Right renal cortex interstitium (tissue), 3 donors: ENCODE measurements at regions not wholly inside any gene's neighbourhood (a gene's known extent, or its start where the extent isn't known, plus 50 kb on each side); places are given as distances from the start of the nearest gene placed in this dataset.

Source experiments
- DNase-seq, 3 donors: peaks; one replicate each; pipeline ENCODE4 v3.0.0-alpha.2; 2013; ENCODE audit warnings: low read depth in 3 of 3, low spot score in 2 of 3

DNA sequence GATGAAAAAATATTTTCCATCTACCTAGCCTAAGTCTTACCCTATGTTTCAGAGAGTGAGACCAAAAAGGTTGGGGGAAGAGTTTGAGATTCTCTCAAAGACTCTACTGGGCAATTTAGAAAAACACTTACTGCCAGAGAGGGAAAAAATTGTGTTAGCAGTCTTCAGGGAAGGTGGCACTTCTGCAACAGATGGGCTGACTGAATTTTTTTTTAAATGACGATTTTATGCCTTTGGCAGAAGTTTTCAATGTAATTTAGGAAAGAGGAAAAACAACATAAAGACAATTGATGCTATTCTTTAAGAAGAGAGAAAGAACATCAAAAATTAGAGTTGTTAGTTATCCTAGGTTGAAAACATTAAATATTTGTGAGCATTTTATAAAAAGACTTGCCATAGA is 1894.5 kb upstream of the PIK3C3 start:
- no peak for DNase-seq

GRCh38 chr18:40058811-40059570 is 1896.0 kb upstream of the PIK3C3 start:
- no peak for DNase-seq

DNA sequence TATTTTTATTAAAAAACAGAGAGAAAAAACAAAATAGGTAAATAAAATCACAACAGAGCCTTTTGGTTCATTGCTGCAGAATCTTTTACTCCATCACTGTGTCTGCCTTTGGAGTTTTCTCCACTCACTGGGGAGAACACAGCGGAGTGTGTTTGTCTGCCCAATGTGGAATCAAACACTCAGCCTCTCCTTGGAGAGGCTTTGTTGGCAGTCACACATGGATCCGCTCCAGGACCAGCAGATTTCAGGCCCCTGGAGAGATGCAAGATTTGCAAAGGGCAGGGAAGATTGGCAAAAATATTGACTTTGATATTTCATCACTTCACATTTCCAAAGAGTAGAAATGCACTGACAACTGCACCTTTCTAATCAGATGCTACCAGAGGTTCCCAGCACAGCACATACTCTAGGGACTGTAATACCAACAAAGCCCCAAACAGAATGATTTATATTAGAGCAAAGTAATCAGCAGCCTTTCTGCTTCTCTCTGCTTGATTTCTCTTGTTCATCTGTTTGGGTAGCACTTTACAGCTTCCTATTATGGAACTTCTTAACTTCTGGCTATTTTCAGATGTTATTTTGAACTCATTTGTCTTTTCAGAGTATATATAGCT is 1898.8 kb upstream of the PIK3C3 start:
- DNase-seq: no peak

DNA sequence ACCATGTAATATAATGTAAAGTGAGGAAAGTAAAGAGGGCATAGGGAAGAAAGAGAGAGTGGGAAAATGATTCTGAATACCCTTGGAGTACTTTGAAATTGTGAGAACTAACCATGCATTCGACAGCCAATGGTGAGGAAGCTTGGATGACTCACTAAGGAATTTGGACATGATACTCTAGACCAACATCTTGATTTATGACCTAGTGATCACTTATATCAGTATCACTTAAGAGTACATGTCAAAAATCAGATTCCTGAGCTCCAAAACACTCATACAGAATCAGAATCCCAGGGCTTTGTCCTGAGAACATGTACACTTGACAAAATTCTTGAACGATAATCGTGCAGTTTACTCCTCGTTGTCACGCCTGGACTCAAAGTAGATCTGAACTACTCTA is 1899.8 kb upstream of the PIK3C3 start:
- DNase-seq: no peak

DNA sequence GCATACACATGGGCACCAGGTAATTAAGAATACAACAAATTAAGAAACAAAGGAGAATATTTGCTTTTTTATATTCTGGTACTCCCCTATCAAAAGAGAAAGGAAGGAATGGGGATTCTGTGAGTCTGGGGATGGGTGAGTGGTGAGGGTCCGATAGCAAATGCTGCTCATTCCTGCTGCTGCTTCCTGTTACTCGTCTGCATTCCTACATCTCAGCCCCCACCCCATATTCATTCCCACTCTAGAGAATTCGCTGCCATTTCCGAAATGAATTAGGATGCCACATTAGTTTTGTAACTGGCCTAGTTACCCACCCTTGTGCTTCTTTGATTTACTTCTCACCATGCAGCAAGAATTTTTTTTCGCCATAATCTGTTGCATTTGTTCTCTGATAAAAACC is 1905.3 kb upstream of the PIK3C3 start:
- no peak for DNase-seq

DNA sequence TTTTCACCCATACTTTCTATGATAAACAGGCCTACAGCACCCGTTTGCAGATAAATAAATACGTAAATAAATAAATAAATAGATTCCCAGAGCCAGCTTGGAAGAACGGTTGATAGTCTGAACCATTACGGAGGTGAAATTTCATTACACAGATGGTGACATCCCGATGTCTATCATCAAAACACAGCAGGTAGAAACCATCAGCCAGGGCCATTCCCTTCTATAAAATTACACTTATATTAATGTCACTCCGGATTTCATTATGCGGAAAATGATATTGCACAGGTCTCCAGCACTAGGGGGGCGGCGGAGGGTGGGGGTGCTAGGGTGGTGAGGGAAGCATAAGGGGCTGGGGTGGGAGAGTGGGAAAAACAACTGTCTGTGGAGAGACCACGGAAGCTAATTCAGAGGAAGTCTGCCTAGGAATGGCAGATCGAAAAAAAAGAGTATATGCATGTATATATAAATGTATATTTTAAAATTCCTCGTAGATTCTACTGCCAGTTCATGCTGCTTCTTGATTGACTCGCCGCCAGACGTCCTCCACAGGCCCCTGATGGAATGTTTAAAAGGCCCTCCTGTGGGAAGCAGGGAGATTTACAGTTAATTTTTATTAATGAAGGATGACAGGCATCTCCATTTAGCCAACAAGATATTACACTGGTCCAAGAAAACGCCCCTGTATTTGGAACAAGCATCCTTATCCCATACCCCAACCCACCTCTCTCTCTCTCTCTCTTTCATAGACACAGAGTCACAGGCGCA is 1906.0 kb upstream of the PIK3C3 start:
- no peak for DNase-seq

DNA sequence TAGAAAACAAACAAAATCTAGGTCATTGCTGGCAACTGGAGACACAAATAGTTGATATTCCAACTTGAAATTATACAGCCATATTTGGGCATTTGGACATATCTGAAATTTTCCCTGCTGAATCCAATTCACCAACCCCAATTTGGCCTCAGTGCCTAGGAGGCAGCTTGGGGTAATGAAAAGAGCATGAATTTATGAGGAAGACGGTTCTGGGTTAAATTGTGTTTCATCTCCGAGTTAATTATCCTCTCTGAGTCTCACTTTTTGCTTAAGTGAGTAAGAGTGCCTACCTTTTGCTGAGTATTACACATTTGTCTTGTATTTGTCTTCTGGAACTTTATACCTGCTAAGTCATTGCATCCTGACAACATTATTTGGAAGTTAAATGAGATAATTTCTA is 1906.8 kb upstream of the PIK3C3 start:
- no peak for DNase-seq

- DNase-seq: no peak
Observed at GRCh38 chr18:40046596-40046995, 1908.4 kb upstream of the PIK3C3 start.

DNA sequence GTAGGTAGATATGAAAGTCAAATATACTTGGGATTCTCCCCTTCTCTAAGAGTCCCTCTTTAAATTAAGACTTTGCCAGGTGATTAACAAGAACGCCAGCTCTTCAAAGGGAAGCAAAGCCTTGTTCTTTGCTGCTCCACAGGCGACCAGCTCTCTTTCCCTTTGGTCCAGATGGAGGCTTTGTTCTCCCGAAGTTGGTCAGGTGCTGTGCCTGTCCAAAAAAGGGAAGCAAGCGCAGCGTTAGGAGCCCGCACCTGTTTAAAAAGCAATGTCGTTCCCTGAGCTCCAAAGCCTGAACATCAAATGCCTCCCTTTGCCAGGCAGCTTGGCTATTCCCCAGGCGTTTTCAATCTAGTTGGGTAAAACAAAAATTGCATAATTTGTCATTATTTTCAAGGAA is 1913.1 kb upstream of the PIK3C3 start:
- no peak for DNase-seq

GRCh38 chr18:40040574-40040973 is 1914.5 kb upstream of the PIK3C3 start:
- DNase-seq: no peak

- DNase-seq: no peak
Observed at GRCh38 chr18:40037356-40037755, 1917.7 kb upstream of the PIK3C3 start.

GRCh38 chr18:40036861-40037260 is 1918.2 kb upstream of the PIK3C3 start:
- no peak for DNase-seq

- no peak for DNase-seq
Observed at GRCh38 chr18:40035966-40036365, 1919.1 kb upstream of the PIK3C3 start.

DNA sequence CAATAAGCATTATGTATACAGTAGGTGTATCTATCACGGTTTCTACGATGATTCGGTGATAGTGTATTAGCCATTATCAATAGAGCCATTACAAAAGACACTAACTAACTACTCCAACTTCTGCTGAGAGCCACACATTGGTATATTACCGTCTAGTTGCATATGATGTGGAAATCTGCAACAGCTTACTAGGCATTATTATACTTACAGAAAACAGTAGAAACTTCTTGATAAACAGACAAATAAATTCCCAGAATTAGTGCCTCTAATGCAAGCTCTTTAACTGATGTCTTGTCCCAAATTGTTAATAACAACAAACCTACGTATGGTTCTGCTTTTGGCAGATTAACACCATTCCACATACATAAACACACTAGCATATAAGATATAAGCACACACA is 1923.0 kb upstream of the PIK3C3 start:
- DNase-seq: no peak

- no peak for DNase-seq
Observed at GRCh38 chr18:40031435-40031834, 1923.6 kb upstream of the PIK3C3 start.

- no peak for DNase-seq
Observed at GRCh38 chr18:40019797-40020392, 1935.1 kb upstream of the PIK3C3 start.

DNA sequence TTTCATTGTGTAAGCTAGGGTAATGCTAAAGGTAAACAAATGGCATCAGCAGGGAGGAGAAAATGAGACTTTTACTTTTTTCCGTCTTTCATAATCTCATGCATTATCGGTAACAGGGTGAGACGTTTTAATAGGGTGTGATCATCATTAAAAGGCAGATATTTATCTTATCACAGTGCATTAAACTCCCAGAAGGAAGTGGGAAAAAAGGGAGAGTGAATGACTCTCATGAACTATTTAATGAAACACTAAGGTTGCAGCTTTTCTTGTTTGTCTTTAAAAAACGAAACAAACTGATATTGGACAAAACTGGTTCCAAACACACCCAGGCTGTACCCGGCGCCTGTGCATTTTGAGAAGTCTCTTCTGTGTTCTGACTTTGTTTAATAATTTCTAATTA is 1936.8 kb upstream of the PIK3C3 start:
- DNase-seq: no peak

DNA sequence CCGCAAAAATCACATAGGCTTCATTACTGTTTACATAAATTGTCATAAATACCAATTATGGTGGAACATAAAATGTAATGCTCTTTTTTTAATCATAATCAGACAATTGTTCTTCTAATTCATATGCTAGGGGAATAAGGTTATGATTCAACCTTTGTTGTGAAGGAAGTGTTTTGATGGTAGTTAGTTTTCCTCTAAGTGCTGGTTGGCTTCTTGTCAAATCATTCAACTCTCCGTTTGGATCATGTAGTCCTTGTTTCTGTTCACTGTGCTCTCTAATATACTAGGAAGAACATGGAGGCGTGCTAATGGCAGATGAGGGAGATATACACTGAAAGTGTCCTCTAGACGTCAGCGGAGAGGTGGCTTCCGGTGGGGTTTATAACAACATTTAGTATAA is 1938.0 kb upstream of the PIK3C3 start:
- no peak for DNase-seq

DNA sequence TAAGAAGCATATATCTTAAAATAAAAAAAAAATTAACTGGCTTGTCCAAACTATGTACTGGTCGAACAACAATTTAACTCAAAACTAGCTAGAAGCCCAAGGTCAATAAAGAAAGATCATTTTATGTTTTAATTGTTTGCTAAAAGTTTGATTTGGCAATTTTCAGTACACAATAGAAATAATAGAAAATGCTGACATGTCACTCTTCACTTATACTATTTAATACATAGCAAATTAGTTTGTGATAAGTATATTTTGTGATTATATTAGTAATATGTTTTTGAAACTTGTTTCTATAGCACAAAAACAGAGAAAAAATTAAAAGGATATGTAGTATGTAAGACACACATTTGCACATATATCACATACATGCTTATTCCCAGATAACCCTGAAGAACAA is 1938.6 kb upstream of the PIK3C3 start:
- no peak for DNase-seq

- DNase-seq: no peak
Observed at GRCh38 chr18:40013001-40013609, 1941.9 kb upstream of the PIK3C3 start.

- no peak for DNase-seq
Observed at GRCh38 chr18:40011201-40011600, 1943.8 kb upstream of the PIK3C3 start.
